IMR-90 (cell line): ENCODE measurements at regions not wholly inside any gene's neighbourhood (a gene's known extent, or its start where the extent isn't known, plus 50 kb on each side); places are given as distances from the start of the nearest gene placed in this dataset.

Source experiments
- ATAC-seq: fragments of 200-7000 bp; cut with Tn5 transposase; 2 replicates; pipeline ENCODE4 v1.9.1; 2020; ENCODE audit warnings: low read depth, mild to moderate bottlenecking, moderate library complexity
- BruUV-seq: library from RNA; stranded (reverse); fragments of 400-500 nt; replicated peaks from 2 replicates; lab custom pipeline; 2021; lab: Mats Ljungman, UMichigan
- CTCF ChIA-PET: fragments of 300-600 bp; formaldehyde crosslinking; extraction: SDS; loops from one replicate; lab custom pipeline; 2021; ENCODE audit warnings: antibody characterized with exemption; lab: Yijun Ruan, JAX
- POLR2A ChIA-PET: fragments of 300-600 bp; sonication (Branson Sonifier 250); formaldehyde crosslinking; loops from one replicate; lab custom pipeline; 2022; ENCODE audit warnings: antibody characterized with exemption; ENCODE audit not compliant: unreplicated experiment; lab: Charles Lee
- DNase-seq: peaks from one replicate; pipeline ENCODE4 v3.0.0; 2013
- H2AFZ ChIP-seq: replicated peaks from 2 replicates; pipeline ENCODE3; 2013; ENCODE audit warnings: low read length, mild to moderate bottlenecking; ENCODE audit not compliant: poor library complexity
- H2AK5ac ChIP-seq: 2 replicates; pipeline ENCODE4 v1.6.1; 2013; ENCODE audit warnings: low read depth, low read length, inconsistent platforms
- H2AK9ac ChIP-seq: replicated peaks from 2 replicates; pipeline ENCODE3; 2013; ENCODE audit warnings: mild to moderate bottlenecking, low read depth, low read length, moderate library complexity; ENCODE audit not compliant: poor library complexity
- H2BK120ac ChIP-seq: 2 replicates; pipeline ENCODE4 v1.6.1; 2013; ENCODE audit warnings: low read depth, low read length, inconsistent platforms
- H2BK15ac ChIP-seq: 3 replicates; pipeline ENCODE4 v1.6.1; 2013; ENCODE audit warnings: low read depth, low read length, inconsistent platforms
- H2BK20ac ChIP-seq: 2 replicates; pipeline ENCODE4 v1.6.1; 2013; ENCODE audit warnings: low read depth, mild to moderate bottlenecking, inconsistent platforms, low read length, moderate library complexity
- H2BK5ac ChIP-seq: 2 replicates; pipeline ENCODE4 v1.6.1; 2013; ENCODE audit warnings: mild to moderate bottlenecking, low read depth, low read length, inconsistent platforms; ENCODE audit not compliant: poor library complexity, severe bottlenecking
- H3K14ac ChIP-seq: replicated peaks from 2 replicates; pipeline ENCODE4 v1.6.1; 2013; ENCODE audit warnings: low read depth, low read length, inconsistent platforms
- H3K18ac ChIP-seq: 2 replicates; pipeline ENCODE4 v1.6.1; 2013; ENCODE audit warnings: low read depth, low read length, control low read depth
- H3K23ac ChIP-seq: 2 replicates; pipeline ENCODE4 v1.6.1; 2013; ENCODE audit warnings: low read depth, low read length, inconsistent platforms
- H3K27ac ChIP-seq: 2 replicates; pipeline ENCODE4 v1.5.1; 2013; ENCODE audit warnings: mild to moderate bottlenecking, control low read depth, low read length; ENCODE audit not compliant: insufficient read depth
- H3K27me3 ChIP-seq: 2 replicates; pipeline ENCODE4 v1.6.1; 2013; ENCODE audit warnings: low read length; ENCODE audit not compliant: control insufficient read depth, insufficient read depth
- H3K36me3 ChIP-seq: 2 replicates; pipeline ENCODE4 v1.6.1; 2013; ENCODE audit warnings: low read length, mixed read lengths; ENCODE audit not compliant: control insufficient read depth, insufficient read depth
- H3K4ac ChIP-seq: 2 replicates; pipeline ENCODE4 v1.6.1; 2013; ENCODE audit warnings: low read depth, low read length, inconsistent platforms
- H3K4me1 ChIP-seq: 2 replicates; pipeline ENCODE4 v1.6.1; 2013; ENCODE audit warnings: low read length, mixed read lengths; ENCODE audit not compliant: control insufficient read depth, insufficient read depth
- H3K4me2 ChIP-seq: 2 replicates; pipeline ENCODE4 v1.6.1; 2013; ENCODE audit warnings: low read depth, mild to moderate bottlenecking, control low read depth, low read length, moderate library complexity
- H3K4me3 ChIP-seq: 2 replicates; pipeline ENCODE4 v1.5.1; 2013; ENCODE audit warnings: low read depth, mild to moderate bottlenecking, control low read depth, low read length, moderate library complexity; ENCODE audit not compliant: insufficient read depth
- H3K56ac ChIP-seq: 2 replicates; pipeline ENCODE4 v1.6.1; 2013; ENCODE audit warnings: low read length, inconsistent platforms; ENCODE audit not compliant: insufficient read depth; ENCODE audit errors: extremely low read depth
- H3K79me1 ChIP-seq, 2 experiments: 2 replicates each; pipeline ENCODE4 v1.6.1; 2013; ENCODE audit warnings: low read length in 2 of 2, inconsistent platforms in 1 of 2, low read depth in 1 of 2
- H3K9ac ChIP-seq: 2 replicates; pipeline ENCODE4 v1.6.1; 2013; ENCODE audit warnings: low read depth, low read length, control low read depth
- H3K9me1 ChIP-seq: 2 replicates; pipeline ENCODE4 v1.6.1; 2013; ENCODE audit warnings: low read length, inconsistent platforms; ENCODE audit not compliant: insufficient read depth
- H3K9me3 ChIP-seq: 2 replicates; pipeline ENCODE4 v1.6.1; 2013; ENCODE audit warnings: low read length; ENCODE audit not compliant: control insufficient read depth, insufficient read depth
- H4K20me1 ChIP-seq: 2 replicates; pipeline ENCODE4 v1.6.1; 2013; ENCODE audit warnings: low read length, inconsistent platforms; ENCODE audit not compliant: insufficient read depth
- H4K5ac ChIP-seq: 2 replicates; pipeline ENCODE4 v1.6.1; 2013; ENCODE audit warnings: mild to moderate bottlenecking, low read depth, low read length, control low read depth
- H4K8ac ChIP-seq, 2 experiments: 2 replicates each; pipeline ENCODE4 v1.6.1; 2013; ENCODE audit warnings: low read depth in 2 of 2, low read length in 2 of 2, control low read depth in 1 of 2, inconsistent platforms in 1 of 2
- H4K91ac ChIP-seq: 2 replicates; pipeline ENCODE4 v1.6.1; 2013; ENCODE audit warnings: low read depth, low read length, inconsistent platforms; ENCODE audit not compliant: insufficient read depth
- BHLHE40 ChIP-seq: fragments of 150-350 bp; IDR thresholded peaks from 2 replicates; pipeline ENCODE4 v1.6.1; 2016; ENCODE audit warnings: mild to moderate bottlenecking, low read depth, low read length
- CEBPB ChIP-seq: IDR thresholded peaks from 2 replicates; pipeline ENCODE4 v1.6.1; 2012; ENCODE audit warnings: low read depth, low read length, improper control_type of control experiment
- CHD1 ChIP-seq: IDR thresholded peaks from 2 replicates; pipeline ENCODE4 v1.6.1; 2012; ENCODE audit warnings: low read depth, low read length, improper control_type of control experiment
- CTCF ChIP-seq: conservative IDR thresholded peaks from 2 replicates; pipeline ENCODE4 v1.5.1; 2012; ENCODE audit warnings: mild to moderate bottlenecking, low read depth, low read length, improper control_type of control experiment
- ELK1 ChIP-seq: fragments of 150-350 bp; IDR thresholded peaks from 2 replicates; pipeline ENCODE4 v1.6.1; 2016; ENCODE audit warnings: low read depth, mild to moderate bottlenecking, low read length, moderate library complexity, borderline replicate concordance
- FOS ChIP-seq: fragments of 150-350 bp; IDR thresholded peaks from 2 replicates; pipeline ENCODE4 v1.6.1; 2016; ENCODE audit warnings: low read depth, low read length
- MAFK ChIP-seq: IDR thresholded peaks from 2 replicates; pipeline ENCODE4 v1.6.1; 2012; ENCODE audit warnings: low read depth, low read length, improper control_type of control experiment
- MAZ ChIP-seq: IDR thresholded peaks from 2 replicates; pipeline ENCODE4 v1.6.1; 2012; ENCODE audit warnings: low read depth, mild to moderate bottlenecking, low read length, improper control_type of control experiment, moderate library complexity, borderline replicate concordance
- MXI1 ChIP-seq: IDR thresholded peaks from 2 replicates; pipeline ENCODE4 v1.6.1; 2012; ENCODE audit warnings: low read depth, mild to moderate bottlenecking, low read length, moderate library complexity, borderline replicate concordance
- NFE2L2 ChIP-seq: fragments of 150-350 bp; IDR thresholded peaks from 2 replicates; pipeline ENCODE4 v1.6.1; 2016; ENCODE audit warnings: low read depth, mild to moderate bottlenecking, low read length
- POLR2A ChIP-seq: IDR thresholded peaks from 2 replicates; pipeline ENCODE4 v1.6.1; 2012; ENCODE audit warnings: mild to moderate bottlenecking, low read depth, low read length
- RAD21 ChIP-seq: IDR thresholded peaks from 2 replicates; pipeline ENCODE4 v1.6.1; 2012; ENCODE audit warnings: low read length, improper control_type of control experiment
- RCOR1 ChIP-seq: IDR thresholded peaks from 2 replicates; pipeline ENCODE4 v1.6.1; 2012; ENCODE audit warnings: mild to moderate bottlenecking, low read length, improper control_type of control experiment; ENCODE audit not compliant: insufficient replicate concordance
- RFX5 ChIP-seq: IDR thresholded peaks from 2 replicates; pipeline ENCODE4 v1.8.0; 2012; ENCODE audit warnings: low read depth, mild to moderate bottlenecking, low read length, moderate library complexity
- SMC3 ChIP-seq: fragments of 150-350 bp; IDR thresholded peaks from 2 replicates; pipeline ENCODE4 v1.6.1; 2016; ENCODE audit warnings: low read depth, mild to moderate bottlenecking, antibody characterized with exemption, low read length, moderate library complexity
- USF2 ChIP-seq: fragments of 150-350 bp; IDR thresholded peaks from 2 replicates; pipeline ENCODE4 v1.6.1; 2017; ENCODE audit warnings: mild to moderate bottlenecking, antibody characterized with exemption, low read length, low read depth
- WGBS, 2 experiments: methylation state at CpG; one replicate each; pipeline versions ENCODE4 v1.1.5 to v1.1.7; 2013; ENCODE audit warnings: missing lambda C conversion rate in 2 of 2; ENCODE audit not compliant: insufficient read length in 1 of 2; ENCODE audit errors: extremely low coverage in 2 of 2; 5-methylcytosine and 5-hydroxymethylcytosine counted together
- dilution Hi-C: fragments of 300-500 bp; cut with HindIII; formaldehyde crosslinking; loops from one replicate; pipeline ENCODE4 v1.14.3; 2018; ENCODE audit warnings: low sequenced_read_pairs; ENCODE audit not compliant: unreplicated experiment
- in situ Hi-C: fragments of 300-500 bp; cut with MboI; formaldehyde crosslinking; loops from 3 replicates; pipeline ENCODE4 v1.14.3; 2019; ENCODE audit warnings: low sequenced_read_pairs, inconsistent platforms, mixed read lengths
- intact Hi-C: fragments of 100-400 bp; cut with micrococcal nuclease; formaldehyde crosslinking; loops from 2 replicates; pipeline ENCODE4 v1.10.0; 2022

GRCh38 chr2:168371273-168372019 lies 84.6 kb upstream of the CERS6 start:
- in situ Hi-C loops (no loop called here), dilution Hi-C loops (no loop called here), intact Hi-C loops (no loop called here)
- Histone ChIP-seq H4K5ac (no peak overlapping the region), H3K4ac (no peak overlapping the region), H2AK9ac (no peak overlapping the region), H3K27me3 (no peaks in the 10 kb centered on the region), H3K4me1 (no peaks in the 10 kb centered on the region), H3K9me3 (no peaks in the 10 kb centered on the region), H4K8ac (no peak overlapping the region), H2BK5ac (no peak overlapping the region), H3K4me2 (no peak overlapping the region), H3K14ac (no peak overlapping the region), H4K91ac (no peak overlapping the region), H3K23ac (no peak overlapping the region), H3K27ac (no peak overlapping the region), H3K9ac (no peak overlapping the region), H3K9me1 (no peaks in the 10 kb centered on the region), H2BK15ac (no peak overlapping the region), H2AFZ (no peak overlapping the region), H3K4me3 (no peak overlapping the region), H3K79me1 (no peaks in the 10 kb centered on the region), H2BK120ac (no peak overlapping the region), H2AK5ac (no peak overlapping the region), H3K18ac (no peak overlapping the region), H2BK20ac (no peak overlapping the region), H3K56ac (no peak overlapping the region), H3K36me3 (no peaks in the 10 kb centered on the region), H4K20me1 (no peaks in the 10 kb centered on the region)
- no TSS peak for BruUV-seq
- no peak for DNase-seq
- ChIA-PET CTCF (no interaction called here), POLR2A (no interaction called here)
- TF ChIP-seq CTCF, result no peak
- no peak for TF ChIP-seq ELK1
- TF ChIP-seq RCOR1, result no peak
- no peak for TF ChIP-seq CHD1
- no peak for TF ChIP-seq NFE2L2
- no peak for TF ChIP-seq RAD21
- no peak for TF ChIP-seq FOS
- no peak for TF ChIP-seq RFX5
- TF ChIP-seq SMC3, result no peak
- TF ChIP-seq MAZ, result no peak
- TF ChIP-seq BHLHE40, result no peak
- TF ChIP-seq USF2, result no peak
- TF ChIP-seq MXI1, result no peak
- no peak for TF ChIP-seq POLR2A
- TF ChIP-seq CEBPB, result no peak
- TF ChIP-seq MAFK, result no peak
- 50% methylated on average over 2 of the region's 4 CpGs; no CpG with 5 or more reads in 1 of the 2 experiments for WGBS, 2 experiments
- ATAC-seq, result no peak
